Stimulated activated CD4-positive, alpha-beta T cell treated with anti-CD3 and anti-CD28 coated beads, Interleukin-12 subunit alpha, Interleukin-12 subunit beta, amount 100 ng/mL, for 24 hours (primary cell): ENCODE measurements at regions not wholly inside any gene's neighbourhood (a gene's known extent, or its start where the extent isn't known, plus 50 kb on each side); places are given as distances from the start of the nearest gene placed in this dataset.
"Not testable (repeated sequence)": the region's sequence is repeated elsewhere in the genome, so short reads cannot be mapped to it uniquely, and the experiment has no call there.

Experiments
- DNase-seq, 2 experiments: peaks; one replicate each; pipeline ENCODE4 v3.0.0-alpha.2; 2020; ENCODE audit warnings: low read depth in 2 of 2

DNA sequence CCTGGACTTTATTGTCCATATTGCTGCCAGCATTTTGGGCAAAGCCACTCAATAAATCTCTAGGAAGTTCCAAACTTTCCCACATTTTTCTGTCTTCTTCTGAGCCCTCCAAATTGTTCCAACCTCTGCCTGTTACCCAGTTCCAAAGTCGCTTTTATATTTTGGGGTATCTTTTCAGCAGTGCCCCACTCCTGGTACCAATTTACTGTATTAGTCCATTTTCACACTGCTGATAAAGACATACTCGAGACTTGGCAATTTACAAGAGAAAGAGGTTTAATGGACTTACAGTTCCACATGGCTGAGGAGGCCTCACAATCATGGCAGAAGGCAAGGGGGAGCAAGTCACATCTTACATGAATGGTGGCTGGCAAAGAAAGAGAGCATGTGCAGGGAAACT is 53.4 kb downstream of the AHSP start:
- DNase-seq: not testable (repeated sequence)

DNA sequence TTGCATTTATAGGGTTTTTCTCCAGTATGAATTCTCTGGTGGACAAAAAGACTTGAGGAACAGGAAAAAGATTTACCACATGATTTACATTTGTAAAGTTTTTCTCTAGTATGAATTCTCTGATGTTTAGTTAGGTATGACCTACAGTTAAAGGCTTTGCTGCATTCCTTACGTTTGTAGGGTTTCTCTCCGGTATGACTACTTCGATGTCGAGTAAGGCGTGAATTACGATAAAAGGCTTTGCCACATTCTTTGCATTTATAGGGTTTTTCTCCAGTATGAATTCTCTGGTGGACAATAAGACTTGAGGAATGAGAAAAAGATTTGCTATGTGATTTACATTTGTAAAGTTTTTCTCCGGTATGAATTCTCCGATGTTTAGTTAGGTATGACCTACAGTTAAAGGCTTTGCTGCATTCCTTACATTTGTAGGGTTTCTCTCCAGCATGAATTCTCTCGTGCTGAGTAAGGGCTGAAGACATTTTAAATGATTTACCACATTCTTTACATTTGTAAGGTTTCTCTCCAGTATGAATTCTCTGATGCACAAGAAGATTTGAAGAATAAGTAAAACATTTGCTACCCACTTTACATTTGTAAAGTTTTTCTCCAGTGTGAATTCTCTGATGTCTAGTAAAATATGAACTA is 74.2 kb downstream of the AHSP start:
- not testable (repeated sequence) for DNase-seq

DNA sequence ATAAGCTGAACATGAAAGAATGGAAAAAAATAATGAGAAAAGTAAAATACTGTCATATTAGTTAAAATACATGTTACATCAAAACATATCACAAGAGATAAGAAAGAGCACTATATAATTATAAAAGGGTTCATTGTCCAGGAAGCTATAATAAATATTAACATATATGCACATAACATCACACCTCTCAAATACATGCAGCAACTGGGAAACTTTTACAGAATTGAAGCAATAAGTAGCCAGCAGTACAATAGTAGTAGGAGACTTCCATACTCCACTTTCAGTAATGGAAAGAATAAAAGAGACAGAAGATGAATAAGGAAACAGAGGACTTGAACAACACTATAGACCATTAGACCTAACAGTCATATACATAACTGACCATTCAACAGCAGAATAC is 90.4 kb downstream of the AHSP start:
- no peak for DNase-seq

DNA sequence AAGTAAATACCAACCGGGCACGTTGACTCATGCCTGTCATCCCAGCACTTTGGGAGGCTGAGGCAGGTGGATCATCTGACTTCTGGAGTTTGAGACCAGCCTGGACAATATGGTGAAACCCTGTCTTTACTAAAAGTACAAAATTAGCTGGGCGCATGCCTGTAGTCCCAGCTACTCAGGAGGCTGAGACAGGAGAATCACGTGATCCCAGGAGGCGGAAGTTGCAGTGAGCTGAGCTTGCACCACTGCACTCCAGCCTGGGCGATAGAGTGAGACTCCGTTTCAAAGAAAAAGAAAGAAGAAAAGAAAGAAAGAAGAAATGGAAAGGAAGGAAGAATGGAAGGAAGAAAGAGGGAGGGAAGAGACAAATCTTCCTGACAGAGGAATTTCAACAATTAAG is 108.7 kb downstream of the AHSP start:
- DNase-seq: no peak

DNA sequence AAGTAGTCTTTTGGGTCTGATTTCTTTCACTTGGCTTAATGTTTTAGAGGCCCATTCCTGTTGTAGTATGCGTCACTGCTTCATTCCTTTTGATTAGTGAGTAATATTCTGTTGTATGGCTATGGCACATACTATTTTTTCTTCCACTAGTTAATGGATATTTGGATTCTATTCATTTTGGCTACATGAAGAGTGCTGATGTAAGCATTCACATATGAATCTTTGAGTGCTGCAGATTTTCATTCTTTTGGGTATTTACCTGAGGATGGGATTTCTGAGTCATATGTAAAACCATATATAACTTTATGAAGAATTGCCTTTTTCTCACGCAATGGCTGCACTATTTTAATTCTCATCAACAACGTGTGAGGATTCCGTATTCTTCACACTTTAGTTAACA is 113.6 kb downstream of the AHSP start:
- no peak for DNase-seq

DNA sequence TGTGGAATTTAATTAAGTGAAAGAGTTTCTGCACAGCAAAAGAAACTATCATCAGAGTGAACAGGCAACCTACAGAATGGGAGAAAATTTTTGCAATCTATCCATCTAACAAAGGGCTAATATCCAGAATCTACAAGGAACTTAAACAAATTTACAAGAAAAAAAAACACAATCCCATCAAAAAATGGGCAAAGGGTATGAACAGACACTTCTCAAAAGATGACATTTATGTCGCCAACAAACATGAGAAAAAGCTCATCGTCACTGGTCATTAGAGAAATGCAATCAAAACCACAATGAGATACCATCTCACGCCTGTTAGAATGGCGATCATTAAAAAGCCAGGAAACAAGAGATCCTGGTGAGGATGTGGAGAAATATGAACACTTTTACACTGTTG is 128.0 kb downstream of the AHSP start:
- not testable (repeated sequence) for DNase-seq

DNA sequence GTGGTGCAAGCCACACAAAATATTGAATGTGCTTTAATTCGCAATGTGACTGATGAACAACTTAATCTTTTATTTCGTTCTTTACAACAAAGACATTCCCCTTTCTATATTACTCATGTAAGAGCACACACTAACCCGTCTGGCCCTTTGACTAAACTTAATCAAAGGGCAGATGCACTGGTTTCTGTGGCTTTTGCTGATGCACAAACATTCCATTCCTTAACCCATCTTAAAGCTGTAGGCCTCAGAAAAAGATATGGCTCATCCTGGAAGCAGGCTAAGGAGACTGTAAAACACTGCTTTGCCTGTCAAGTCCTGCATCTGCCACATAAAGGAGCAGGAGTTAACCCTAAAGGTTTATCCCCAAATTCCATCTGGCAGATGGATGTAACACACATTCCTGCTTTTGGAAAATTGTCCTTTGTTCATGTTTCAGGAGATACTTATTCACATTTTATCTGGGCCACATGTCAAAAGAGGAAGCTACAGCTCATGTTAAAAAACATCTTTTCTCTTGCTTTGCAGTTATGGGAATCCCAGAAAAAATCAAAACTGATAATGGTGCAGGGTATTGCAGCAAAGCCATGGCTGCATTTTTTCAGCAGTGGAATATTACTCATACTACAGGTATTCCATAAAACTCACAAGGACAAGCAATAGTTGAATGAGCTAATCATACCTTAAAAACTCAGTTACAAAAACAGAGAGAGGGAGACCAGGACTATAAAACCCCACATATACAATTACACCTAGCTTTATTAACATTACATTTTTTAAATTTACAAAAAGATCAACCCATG is 137.2 kb downstream of the AHSP start:
- no peak for DNase-seq

DNA sequence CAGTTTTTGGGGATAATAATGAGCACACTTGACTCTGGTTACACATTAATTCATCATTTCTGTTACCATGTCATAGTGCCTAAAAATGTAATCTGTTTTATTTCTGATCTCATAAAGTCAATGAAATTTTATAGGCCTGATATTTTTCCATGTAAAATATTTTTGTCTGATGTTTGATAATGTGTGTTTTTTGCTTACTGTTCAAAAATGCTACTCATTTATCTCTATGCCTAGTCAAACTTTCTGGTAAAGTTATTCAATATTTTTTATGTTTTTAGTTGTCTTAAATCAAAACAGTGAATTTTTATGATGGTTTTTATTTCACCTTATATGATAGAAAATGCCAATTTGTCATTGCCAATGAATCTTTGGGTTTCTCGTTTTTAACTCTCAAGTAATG is 147.0 kb downstream of the AHSP start:
- no peak for DNase-seq

DNA sequence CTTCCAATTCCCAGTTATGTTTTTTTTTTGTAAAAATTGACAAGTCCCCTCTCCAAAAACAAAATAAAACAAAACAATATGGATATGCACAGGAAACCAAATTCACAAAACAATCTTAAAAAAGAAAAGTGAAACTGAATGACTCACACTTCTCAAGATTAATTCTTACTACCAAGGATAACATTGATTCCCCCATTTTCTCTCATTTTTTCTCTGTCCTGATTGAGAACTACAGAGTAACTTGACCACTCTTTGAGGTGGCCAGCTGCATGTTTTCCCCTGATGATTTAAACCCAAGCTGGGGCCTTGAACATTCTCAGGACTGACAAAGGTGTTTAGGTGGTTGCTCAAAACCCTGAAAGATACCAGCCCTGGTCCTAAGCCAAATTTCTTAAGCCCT is 149.0 kb downstream of the AHSP start:
- no peak for DNase-seq

DNA sequence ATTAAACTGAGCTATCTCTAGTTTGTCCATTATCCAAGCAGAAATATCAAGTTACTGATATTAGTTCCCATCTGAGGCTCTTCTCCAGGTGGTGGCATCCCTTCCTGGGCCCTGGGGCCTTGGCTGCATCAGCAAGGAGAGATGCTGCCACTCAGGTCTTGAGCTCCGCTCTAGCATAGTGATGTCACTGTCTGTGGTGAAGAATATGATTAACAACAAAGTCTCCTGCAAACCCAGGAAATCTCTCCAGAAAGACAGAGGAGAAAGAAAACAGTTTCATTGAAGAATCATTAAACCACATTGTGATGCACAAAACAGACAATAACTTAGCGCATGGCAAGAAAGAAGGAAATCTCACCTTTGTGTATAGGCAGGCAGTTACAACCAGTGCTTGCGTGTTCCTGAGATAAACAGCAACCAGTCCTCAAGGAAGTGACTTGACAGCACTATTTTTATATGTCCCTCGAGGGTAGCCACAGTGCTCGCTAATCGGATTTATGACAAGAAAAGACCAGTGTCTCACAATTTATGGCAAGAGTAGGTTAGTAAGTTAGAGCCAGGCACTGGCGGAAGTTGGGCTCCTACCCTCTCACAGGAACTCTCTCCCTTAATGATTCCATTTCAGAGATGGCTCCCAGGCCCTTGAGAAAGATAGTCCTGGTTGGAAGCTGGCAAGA is 151.1 kb downstream of the AHSP start:
- no peak for DNase-seq

DNA sequence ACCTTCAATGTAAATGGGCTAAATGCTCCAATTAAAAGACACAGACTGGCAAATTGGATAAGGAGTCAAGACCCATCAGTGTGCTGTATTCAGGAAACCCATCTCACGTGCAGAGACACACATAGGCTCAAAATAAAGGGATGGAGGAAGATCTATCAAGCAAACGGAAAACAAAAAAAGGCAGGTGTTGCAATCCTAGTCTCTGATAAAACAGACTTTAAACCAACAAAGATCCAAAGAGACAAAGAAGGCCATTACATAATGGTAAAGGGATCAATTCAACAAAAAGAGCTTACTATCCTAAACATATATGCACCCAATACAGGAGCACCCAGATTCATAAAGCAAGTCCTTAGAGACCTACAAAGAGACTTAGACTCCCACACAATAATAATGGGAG is 161.6 kb downstream of the AHSP start:
- not testable (repeated sequence) for DNase-seq

DNA sequence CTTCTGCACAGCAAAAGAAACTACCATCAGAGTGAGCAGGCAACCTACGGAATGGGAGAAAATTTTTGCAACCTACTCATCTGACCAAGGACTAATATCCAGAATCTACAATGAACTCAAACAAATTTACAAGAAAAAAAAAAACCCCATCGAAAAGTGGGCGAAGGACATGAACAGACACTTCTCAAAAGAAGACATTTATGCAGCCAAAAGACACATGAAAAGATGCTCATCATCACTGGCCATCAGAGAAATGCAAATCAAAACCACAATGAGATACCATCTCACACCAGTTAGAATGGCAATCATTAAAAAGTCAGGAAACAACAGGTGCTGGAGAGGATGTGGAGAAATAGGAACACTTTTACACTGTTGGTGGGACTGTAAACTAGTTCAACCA is 164.6 kb downstream of the AHSP start:
- DNase-seq: not testable (repeated sequence)

DNA sequence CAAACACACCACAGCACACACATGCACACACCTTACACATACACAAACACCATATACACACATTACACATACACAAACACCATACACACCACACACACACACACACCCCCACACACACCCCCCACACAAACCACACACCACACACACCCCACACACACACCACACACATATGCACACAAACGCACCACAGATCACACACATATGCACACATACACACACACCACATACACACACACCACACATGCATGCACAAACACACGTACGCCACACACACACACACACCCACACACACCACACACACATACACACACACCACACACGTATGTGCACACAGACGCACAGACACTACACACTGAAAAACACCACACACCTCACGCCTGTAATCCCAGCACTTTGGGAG is 166.0 kb downstream of the AHSP start:
- no peak for DNase-seq

DNA sequence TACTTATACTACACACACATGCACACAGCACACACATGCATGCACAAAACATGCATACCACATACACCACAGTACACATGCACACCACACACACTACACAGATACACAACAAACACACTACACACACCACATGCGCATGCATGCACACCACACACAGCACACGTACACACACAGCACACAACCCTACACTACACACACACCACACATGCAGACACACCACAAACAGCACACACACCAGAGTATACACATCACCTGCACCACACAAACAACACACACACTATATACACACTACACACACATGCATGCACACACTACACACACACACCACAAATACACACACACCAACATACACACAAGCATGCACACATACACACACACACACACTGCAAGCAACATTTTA is 166.8 kb downstream of the AHSP start:
- no peak for DNase-seq

DNA sequence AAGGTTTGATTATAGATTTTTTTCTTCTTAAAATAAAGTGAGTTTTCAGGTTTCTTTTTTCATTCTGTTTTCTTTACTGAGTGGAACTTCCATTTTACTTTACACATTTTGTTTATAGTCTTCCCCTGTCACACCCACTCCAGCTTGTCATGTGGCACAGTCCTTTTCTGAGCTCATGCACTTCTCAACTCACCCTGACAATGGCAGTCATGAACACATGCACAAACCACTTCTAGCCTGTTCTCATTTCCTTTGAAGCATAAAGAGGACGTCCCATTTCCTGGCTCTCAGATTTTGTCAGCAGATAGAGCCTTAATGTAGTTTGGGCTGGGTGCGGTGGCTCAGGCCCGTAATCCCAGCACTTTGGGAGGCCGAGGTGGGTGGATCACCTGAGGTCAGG is 168.0 kb downstream of the AHSP start:
- no peak for DNase-seq

DNA sequence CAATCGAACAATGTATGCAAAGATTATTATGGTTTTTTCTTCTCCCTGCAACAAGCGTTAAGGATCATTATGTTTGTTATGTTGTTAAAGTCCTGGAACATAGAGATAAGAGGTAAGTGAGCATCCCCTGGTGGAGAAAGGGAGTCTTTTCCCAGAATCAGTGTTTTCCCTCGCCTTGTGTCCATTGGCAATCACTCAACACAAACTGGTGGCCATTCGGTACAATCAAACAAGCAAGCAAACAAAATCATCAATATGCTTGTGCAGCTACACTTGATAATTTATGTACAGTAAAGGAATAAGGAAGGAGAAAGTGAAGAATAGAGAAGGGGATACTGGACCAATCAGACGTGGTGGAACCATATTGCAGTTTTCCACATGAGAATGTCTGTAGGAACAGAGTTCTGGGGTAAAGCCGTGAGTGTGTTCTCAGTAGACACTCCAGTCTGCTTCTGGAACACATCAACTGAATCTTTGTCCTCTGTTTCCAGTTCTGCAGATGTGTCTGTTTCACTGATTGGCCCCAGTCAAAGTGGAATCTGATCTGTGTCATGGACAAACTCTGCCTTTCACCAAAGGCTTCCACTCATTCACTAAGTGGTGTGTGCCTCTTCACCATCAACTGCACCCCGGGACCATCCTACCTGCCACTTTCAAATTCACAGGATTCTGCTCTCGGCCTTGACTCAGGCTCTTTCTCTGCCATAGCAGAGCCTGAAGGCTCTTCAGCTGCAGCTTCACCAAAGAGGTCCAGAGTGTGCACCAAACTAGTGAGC is 169.5 kb downstream of the AHSP start:
- no peak for DNase-seq

DNA sequence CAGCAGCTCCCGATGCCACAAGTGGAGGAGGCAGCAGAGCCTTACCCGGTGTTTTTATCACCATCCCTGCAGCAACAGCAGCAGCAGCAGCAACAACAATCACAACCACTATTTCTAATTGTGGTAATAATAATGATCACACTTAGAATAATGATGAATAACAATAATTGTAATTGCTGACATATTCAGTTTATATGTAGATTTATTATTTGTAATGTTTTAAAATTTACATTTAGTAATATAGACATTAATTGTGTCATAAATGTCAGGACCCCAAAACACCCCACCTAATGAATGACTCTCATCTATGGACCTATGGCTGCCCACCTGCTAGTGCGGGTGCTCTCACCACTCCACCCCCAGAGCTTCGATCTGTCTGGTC is 170.0 kb downstream of the AHSP start:
- DNase-seq: no peak

DNA sequence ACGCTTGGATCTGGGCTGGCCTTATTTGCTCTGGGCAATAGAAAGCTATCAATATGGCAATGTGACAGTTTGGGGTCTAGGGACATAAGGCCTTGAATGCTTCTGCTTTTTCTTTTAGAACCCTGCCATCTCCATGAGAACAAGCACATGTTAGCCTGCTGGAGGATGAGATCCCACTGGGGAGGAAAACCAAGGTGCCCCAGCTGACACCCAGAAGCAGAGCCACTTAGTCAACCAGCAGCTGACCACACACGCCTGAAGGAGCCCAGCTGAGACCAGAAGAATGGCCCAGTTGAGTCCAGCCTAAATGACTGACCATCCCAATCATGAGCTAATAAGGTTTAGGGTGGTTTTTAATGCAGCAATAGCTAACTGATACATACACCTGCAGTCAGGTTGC is 171.2 kb downstream of the AHSP start:
- no peak for DNase-seq

DNA sequence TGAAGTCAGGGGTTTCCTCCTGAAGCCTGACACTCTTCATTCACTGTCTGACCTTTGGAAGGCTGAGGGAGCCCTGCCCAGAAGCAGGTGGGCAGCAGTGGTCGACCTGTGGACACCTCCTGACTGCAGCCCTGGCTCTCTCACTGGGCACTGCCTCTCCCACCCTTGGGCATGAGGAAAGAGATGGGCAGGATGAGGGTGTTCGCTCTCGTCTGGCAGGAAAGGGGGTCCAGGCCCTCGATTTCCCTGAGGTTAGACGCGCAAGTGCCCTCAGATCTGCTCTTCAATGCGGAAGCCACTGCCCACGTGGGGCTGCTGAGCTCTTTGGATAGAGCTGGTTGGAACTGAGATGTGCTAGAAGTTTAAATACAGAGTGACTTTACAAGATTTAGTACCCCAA is 171.9 kb downstream of the AHSP start:
- DNase-seq: no peak

DNA sequence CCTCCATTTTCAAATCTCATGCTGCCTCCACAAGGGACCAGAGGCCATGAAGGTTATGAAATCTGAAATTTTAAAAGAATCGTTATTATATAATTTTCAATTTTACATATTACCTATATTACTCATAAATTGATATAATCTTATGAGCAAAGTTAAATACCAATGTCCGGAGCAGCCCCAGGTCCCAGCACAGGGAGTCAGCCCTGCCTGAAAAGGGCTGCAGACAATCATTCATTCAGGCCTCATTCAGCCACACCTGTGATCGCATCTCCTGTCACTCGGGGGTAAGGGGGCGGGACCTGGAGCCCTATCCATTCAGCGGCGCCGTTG is 172.5 kb downstream of the AHSP start:
- no peak for DNase-seq

DNA sequence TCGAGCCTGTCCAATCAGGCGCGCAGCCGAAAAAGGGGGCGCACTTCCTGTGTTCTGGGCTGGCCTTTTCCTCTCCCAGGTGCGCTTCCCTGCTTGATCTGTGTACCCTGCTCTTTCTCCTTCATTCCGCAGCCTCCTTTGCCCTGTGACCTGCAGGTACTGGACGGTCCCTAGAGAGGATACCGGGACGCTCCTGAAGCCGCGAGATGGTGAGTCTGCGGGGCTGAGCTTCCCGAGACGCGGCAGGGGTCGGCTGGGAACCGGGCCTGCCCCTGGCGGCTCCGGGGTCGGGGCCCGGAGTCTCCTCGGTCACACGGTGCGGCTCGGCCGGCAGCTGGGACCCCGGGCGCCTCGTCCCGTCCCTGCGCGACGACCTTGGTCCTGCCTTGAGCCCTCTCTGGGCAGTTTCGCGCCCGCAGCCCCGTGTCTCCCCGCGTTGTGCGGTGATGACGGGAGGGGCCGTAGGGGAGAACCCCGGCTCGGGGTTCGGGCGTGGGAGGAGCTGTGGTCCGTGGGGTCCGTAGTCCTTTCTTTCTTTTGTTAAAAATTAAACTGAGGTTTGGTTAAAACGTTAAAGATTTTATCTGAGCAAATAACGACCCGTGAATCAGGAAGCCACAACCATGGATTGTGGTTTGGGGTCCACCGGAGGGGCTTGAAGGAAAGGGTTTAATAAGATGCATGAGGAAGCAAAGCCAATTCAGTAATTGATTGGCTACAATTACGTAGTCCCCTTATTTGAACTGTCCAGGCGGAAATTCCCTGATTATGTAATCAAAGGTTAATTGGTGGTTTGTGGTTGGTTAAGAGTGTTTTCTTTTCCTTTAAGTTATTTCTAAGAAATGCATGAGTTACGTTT is 172.8 kb upstream of the ZNF267 start:
- DNase-seq: peak; percentile 77 to 80

DNA sequence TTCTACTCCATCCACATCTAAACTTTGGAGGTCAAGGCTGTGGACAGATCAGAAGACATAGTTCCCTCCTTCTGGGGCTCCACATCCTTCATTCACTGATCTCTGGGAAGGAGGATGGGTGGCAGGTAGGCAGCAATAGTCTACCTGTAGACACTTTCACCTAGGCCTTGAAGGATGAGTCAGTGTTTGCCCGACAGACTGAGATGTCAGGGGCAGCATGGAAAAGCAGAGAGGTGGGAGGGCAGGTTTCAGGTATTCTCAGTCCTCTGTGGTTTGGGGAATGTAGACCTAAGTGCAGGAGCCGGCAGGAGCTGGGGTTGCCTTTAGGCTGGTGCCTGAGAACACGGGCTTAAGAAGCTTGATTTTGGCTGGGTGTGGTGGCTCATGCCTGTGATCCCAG is 171.9 kb upstream of the ZNF267 start:
- DNase-seq: no peak
